K562 (cell line): ENCODE measurements at regions not wholly inside any gene's neighbourhood (a gene's known extent, or its start where the extent isn't known, plus 50 kb on each side); places are given as distances from the start of the nearest gene placed in this dataset.
A peak's percentile ranks its signal among the peaks of the same experiment; 100 is the strongest.

Experiments
- ATAC-seq: fragments of 200-7000 bp; cut with Tn5 transposase; 3 replicates; pipeline ENCODE4 v1.9.1; 2020; ENCODE audit warnings: moderate library complexity
- BruUV-seq: library from RNA; stranded (reverse); fragments of 400-500 nt; replicated peaks from 2 replicates; lab custom pipeline; 2021; lab: Mats Ljungman, UMichigan
- CTCF ChIA-PET: fragments of 300-600 bp; formaldehyde crosslinking; extraction: SDS; loops from one replicate; lab custom pipeline; 2021; ENCODE audit warnings: low intra/inter-chr PET ratio; lab: Yijun Ruan, JAX
- POLR2A ChIA-PET: fragments of 300-600, 350-650 bp; sonication (Branson Sonifier 250); formaldehyde crosslinking; extraction: SDS; loops from one replicate; lab custom pipeline; 2021; ENCODE audit warnings: antibody characterized with exemption, inconsistent platforms; lab: Yijun Ruan, JAX
- DNase-seq, 4 experiments: peaks; one replicate each; pipeline versions ENCODE4 v3.0.0 to v3.0.0-alpha.2; 2011 to 2018; ENCODE audit warnings: low spot score in 3 of 4, mixed read lengths in 3 of 4; ENCODE audit errors: extremely low read depth in 1 of 4
- FAIRE-seq: peaks from 2 replicates; lab custom pipeline; 2011; peaks lifted over from hg19 to GRCh38; lab: Jason Lieb, UNC
- H2AFZ ChIP-seq: 2 replicates; pipeline ENCODE4 v1.6.0; 2011; ENCODE audit warnings: low read depth, low read length, control low read depth, inconsistent platforms
- H3K27ac ChIP-seq: fragments of 200-600 bp; 3 replicates; pipeline ENCODE4 v1.8.0; 2011; ENCODE audit warnings: low read depth, mild to moderate bottlenecking, control low read depth, inconsistent platforms, low read length, moderate library complexity, mixed read lengths; ENCODE audit errors: extremely low read depth
- H3K27me3 ChIP-seq, 2 experiments: fragments of 300-600 bp in 1 of 2; 2 replicates in 1 of 2; 3 replicates in 1 of 2; pipeline versions ENCODE4 v1.6.0 to v1.8.0; 2011; ENCODE audit warnings: inconsistent platforms in 2 of 2, low read length in 2 of 2, mild to moderate bottlenecking in 1 of 2, mixed read lengths in 1 of 2, moderate library complexity in 1 of 2; ENCODE audit not compliant: control insufficient read depth in 2 of 2, insufficient read depth in 2 of 2
- H3K36me3 ChIP-seq: fragments of 300-600 bp; 3 replicates; pipeline ENCODE4 v1.8.0; 2011; ENCODE audit warnings: mild to moderate bottlenecking, low read length, inconsistent platforms; ENCODE audit not compliant: control insufficient read depth, insufficient read depth
- H3K4me1 ChIP-seq, 2 experiments: fragments of 200-600 bp in 1 of 2; replicated peaks in 1 of 2; 2 replicates in 1 of 2; 3 replicates in 1 of 2; pipeline versions ENCODE4 v1.5.1 to v1.8.0; 2011; ENCODE audit warnings: inconsistent platforms in 2 of 2, low read length in 2 of 2, mild to moderate bottlenecking in 1 of 2, mixed read lengths in 1 of 2, moderate library complexity in 1 of 2; ENCODE audit not compliant: control insufficient read depth in 2 of 2, insufficient read depth in 2 of 2
- H3K4me2 ChIP-seq: 2 replicates; pipeline ENCODE4 v1.6.1; 2011; ENCODE audit warnings: low read length, control low read depth, inconsistent platforms, mixed read lengths; ENCODE audit not compliant: insufficient read depth
- H3K4me3 ChIP-seq: fragments of 200-600 bp; sonication (generic), shearing (Covaris generic); 2 replicates; pipeline ENCODE4 v1.5.1; 2016; ENCODE audit warnings: control low read depth, inconsistent platforms
- H3K79me2 ChIP-seq: fragments of 200-600 bp; 3 replicates; pipeline ENCODE4 v1.8.0; 2011; ENCODE audit warnings: low read length, inconsistent platforms; ENCODE audit not compliant: control insufficient read depth, insufficient read depth
- H3K9ac ChIP-seq, 2 experiments: 2 replicates each; pipeline versions ENCODE4 v1.6.0 to v1.6.1; 2011; ENCODE audit warnings: low read depth in 2 of 2, low read length in 2 of 2, control low read depth in 1 of 2, inconsistent platforms in 1 of 2, mild to moderate bottlenecking in 1 of 2, mixed read lengths in 1 of 2; ENCODE audit not compliant: insufficient read depth in 1 of 2
- H3K9me1 ChIP-seq: one replicate; pipeline ENCODE4 v1.6.0; 2011; ENCODE audit warnings: inconsistent platforms, mild to moderate bottlenecking, low read length, moderate library complexity; ENCODE audit not compliant: control insufficient read depth, insufficient read depth
- H3K9me3 ChIP-seq: replicated peaks from 2 replicates; pipeline ENCODE4 v1.5.1; 2011; ENCODE audit warnings: low read depth, low read length, inconsistent platforms; ENCODE audit not compliant: control insufficient read depth, insufficient read depth
- H4K20me1 ChIP-seq: replicated peaks from 2 replicates; pipeline ENCODE4 v1.6.1; 2011; ENCODE audit warnings: low read length, inconsistent platforms, mixed read lengths; ENCODE audit not compliant: control insufficient read depth, insufficient read depth
- BACH1 ChIP-seq: fragments of 200-800 bp; sonication (Bioruptor generic); IDR thresholded peaks from 2 replicates; pipeline ENCODE4 v1.6.1; 2016; ENCODE audit warnings: missing genetic modification characterization, missing compliant biosample characterization
- CBX2 ChIP-seq: fragments of 200-600 bp; sonication (generic); IDR thresholded peaks from one replicate; pipeline ENCODE4 v1.6.1; 2012; ENCODE audit warnings: mild to moderate bottlenecking, low read length, inconsistent platforms; ENCODE audit not compliant: insufficient read depth, poor library complexity, severe bottlenecking
- RBFOX2 ChIP-seq: fragments of 200-400 bp; formaldehyde crosslinking; IDR thresholded peaks from 2 replicates; pipeline ENCODE4 v1.6.1; 2017; ENCODE audit warnings: low read depth, mild to moderate bottlenecking, low read length, moderate library complexity
- SOX6 ChIP-seq: fragments of 450-650 bp; IDR thresholded peaks from 2 replicates; pipeline ENCODE4 v1.6.1; 2014; ENCODE audit warnings: mild to moderate bottlenecking
- SRF ChIP-seq, 2 experiments: fragments of 250-450, 450-650 bp in 1 of 2; sonication (Bioruptor Pico) in 1 of 2; sonication (generic) in 1 of 2; formaldehyde crosslinking; IDR thresholded peaks; 2 replicates each; pipeline versions ENCODE4 v1.5.0 to v1.5.1; 2020 to 2022; ENCODE audit warnings: mild to moderate bottlenecking in 1 of 2, missing genetic modification reagents in 1 of 2
- ZNF232 ChIP-seq: sonication (generic); formaldehyde crosslinking; IDR thresholded peaks from 2 replicates; pipeline ENCODE4 v1.8.0; 2022; ENCODE audit warnings: mild to moderate bottlenecking, missing genetic modification reagents
- ZNF584 ChIP-seq: fragments of 200-800 bp; sonication (Bioruptor generic); IDR thresholded peaks from 2 replicates; pipeline ENCODE4 v1.6.1; 2016; ENCODE audit warnings: low read depth, mild to moderate bottlenecking, missing genetic modification characterization, missing compliant biosample characterization
- ZNF707 ChIP-seq: fragments of 250-450 bp; sonication (Bioruptor Pico); conservative IDR thresholded peaks from 2 replicates; pipeline ENCODE4 v1.8.0; 2022; ENCODE audit warnings: inconsistent platforms, mild to moderate bottlenecking, moderate library complexity
- ZNF764 ChIP-seq: fragments of 250-450 bp; sonication (Bioruptor Pico); IDR thresholded peaks from 2 replicates; pipeline ENCODE4 v1.4.0; 2020; ENCODE audit warnings: low read depth, mild to moderate bottlenecking, moderate library complexity
- ZNF766 ChIP-seq: fragments of 200-800 bp; sonication (Bioruptor generic); conservative IDR thresholded peaks from 2 replicates; pipeline ENCODE4 v1.6.1; 2016; ENCODE audit warnings: missing genetic modification characterization, missing compliant biosample characterization
- in situ Hi-C: fragments of 300-500 bp; cut with MboI; formaldehyde crosslinking; loops from 4 replicates; pipeline ENCODE4 v1.15.0; 2018; ENCODE audit warnings: inconsistent platforms, mixed read lengths
- intact Hi-C: fragments of 100-400 bp; cut with micrococcal nuclease; formaldehyde crosslinking; loops from 2 replicates; pipeline ENCODE4 v1.14.2; 2022

DNA sequence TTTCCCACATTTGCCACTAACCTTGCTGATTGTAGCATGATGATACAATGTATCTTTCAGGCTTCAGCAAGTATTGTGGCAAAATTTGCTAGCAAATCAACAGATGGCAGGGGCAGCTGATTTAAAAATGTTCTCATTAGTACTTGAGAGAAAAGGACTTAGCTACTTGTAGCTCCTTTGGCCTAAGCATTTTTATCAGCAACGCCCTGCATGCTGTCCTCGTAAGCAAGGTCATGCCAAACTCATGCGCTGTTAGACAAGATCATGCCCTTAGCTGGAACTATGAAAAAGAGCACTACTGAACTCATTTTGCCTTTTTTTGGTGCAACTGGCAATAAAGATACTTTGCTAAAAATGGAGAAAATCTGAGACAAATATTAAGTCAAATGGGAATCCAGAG is 197.1 kb downstream of the ICE1 start (continued):
- TF ChIP-seq CBX2 (no peak), SOX6 (no peak), ZNF764 (no peak), ZNF232 (no peak), ZNF707 (CRISPR knock-in tag) (no peak), SRF (CRISPR knock-in tag; IDR thresholded peaks at IDR 0.05) (no peak)

GRCh38 chr5:5617024-5617423 is 194.5 kb downstream of the ICE1 start:
- no peak overlapping the region for H3K4me2 ChIP-seq

More at GRCh38 chr5:5617024-5617423, 194.5 kb downstream of the ICE1 start:
- H3K9me1 ChIP-seq: no peaks in the 10 kb centered on the region
- intact Hi-C loops (no loop called here), in situ Hi-C loops (no loop called here)
- H3K79me2 ChIP-seq: no peaks in the 10 kb centered on the region
- no peak overlapping the region for H3K27ac ChIP-seq
- ChIA-PET CTCF (no interaction called here), POLR2A (no interaction called here)
- H3K9me3 ChIP-seq: no peaks in the 10 kb centered on the region
- DNase-seq (no peak), FAIRE-seq (no peak), ATAC-seq (no peak)
- H4K20me1 ChIP-seq: no peaks in the 10 kb centered on the region
- H2AFZ ChIP-seq: no peak overlapping the region; the same call in 1 of the 2 replicates
- TF ChIP-seq RBFOX2 (no peak), BACH1 (tag) (0 out of 2 replicates have a peak, but pooled peaks have one; percentile 31), ZNF584 (CRISPR knock-in tag) (0 out of 2 replicates have a peak, but pooled peaks have one; percentile 11), ZNF766 (CRISPR knock-in tag) (0 out of 2 replicates have a peak, but pooled peaks have one; percentile 42)
- no peak overlapping the region for H3K9ac ChIP-seq
- no peaks in the 10 kb centered on the region for H3K27me3 ChIP-seq
- 0 out of 5 replicates have a peak, but pooled peaks cover 0 to 3% of the 10 kb centered on the region in 2 experiments for H3K4me1 ChIP-seq
- H3K4me3 ChIP-seq: no peak overlapping the region
- H3K36me3 ChIP-seq: no peaks in the 10 kb centered on the region
- BruUV-seq: no TSS peak
